GM18508 (cell line): ENCODE measurements at regions not wholly inside any gene's neighbourhood (a gene's known extent, or its start where the extent isn't known, plus 50 kb on each side); places are given as distances from the start of the nearest gene placed in this dataset.

ENCODE experiments used
- ATAC-seq: cut with Tn5 transposase; IDR thresholded peaks from one replicate; pipeline ENCODE4 v1.9.1; 2021; ENCODE audit warnings: moderate number of reproducible peaks; ENCODE audit not compliant: insufficient read depth, unreplicated experiment

DNA sequence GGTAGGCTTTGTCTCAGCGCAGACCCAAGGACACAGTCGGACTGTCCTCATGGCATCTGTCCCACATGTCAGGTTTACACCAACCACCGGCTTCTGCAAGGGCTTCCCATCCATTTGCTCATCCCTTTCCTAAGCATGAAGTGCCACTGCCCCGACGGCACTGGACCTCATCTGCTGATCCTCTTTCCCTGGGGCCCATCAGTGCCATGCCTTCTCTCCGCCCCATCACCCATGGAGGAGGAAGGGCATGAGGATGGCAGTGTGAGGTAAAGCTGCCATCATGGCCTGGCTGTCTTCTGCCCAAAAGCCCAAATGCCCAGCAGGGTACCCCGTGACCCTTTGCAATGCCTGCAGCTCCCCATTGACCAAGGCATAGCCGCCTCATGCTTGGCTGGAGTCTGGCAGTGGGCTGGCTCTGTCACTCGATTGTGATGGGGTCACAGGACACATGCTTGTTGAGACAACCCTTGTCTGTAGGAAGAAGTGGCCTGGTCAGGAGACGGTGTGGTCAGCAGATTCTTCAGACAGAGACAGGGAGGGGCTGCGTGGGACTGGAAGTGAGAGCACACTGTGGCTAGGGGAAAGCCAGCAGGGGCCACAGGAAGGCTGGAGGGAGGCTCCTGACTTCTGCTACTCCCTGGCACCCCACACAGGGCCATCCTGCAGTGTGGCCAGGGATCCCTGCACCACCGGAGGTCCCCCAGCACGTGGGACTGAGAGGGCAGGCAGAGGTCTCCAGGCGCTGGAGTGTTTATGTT, 493.7 kb upstream of the HS6ST1 start:
- no peak for ATAC-seq

DNA sequence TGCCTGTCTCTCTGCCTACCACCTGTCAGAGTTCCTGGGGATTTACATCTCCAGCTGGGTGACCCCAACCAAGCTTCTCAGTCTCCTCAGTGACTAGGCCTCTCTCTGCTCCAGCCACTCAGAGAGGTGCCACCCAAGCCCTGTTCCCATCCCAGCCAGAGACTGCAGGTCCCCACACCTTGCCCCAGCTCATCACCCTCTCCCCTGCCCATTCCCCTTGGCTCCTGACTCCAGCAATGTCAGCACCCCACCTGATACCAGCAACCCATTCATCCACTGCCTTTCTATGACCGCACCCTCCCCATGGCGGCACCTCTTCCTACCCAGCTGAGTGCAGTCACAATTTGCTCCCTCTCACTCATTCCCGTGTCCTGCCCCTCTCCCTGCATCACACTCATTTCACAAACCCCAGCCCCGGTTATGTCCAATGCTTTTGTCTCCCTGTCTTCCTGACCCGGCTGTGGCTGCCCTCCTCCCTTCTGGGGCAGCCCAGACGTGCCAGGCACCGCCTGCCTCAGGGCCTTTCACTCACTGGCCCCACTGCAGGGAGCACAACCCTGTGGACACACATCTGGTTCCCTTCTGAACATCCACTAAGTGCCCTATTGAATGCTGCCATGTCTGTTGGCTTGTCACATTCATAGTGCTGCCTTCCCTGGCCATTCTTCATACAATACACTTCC, 494.8 kb upstream of the HS6ST1 start:
- no peak for ATAC-seq

DNA sequence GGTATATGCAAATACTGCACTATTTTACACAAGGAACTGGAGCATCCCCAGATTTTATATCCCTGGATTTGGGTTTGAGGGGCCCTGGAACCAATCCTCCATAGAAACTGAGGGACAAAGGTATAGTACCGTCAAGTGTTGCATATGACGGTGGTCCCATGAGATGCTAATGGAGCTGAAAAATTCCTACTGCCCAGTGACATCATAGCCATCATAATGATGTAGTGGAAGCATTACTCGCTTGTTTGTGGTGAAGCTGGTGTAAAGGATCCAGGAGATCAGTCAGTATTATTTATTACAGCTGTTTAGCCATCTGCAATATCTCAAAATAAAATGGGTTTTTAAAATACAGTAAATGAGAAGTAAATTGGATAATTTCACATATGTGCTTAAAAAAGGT, 496.6 kb upstream of the HS6ST1 start:
- ATAC-seq = no peak

DNA sequence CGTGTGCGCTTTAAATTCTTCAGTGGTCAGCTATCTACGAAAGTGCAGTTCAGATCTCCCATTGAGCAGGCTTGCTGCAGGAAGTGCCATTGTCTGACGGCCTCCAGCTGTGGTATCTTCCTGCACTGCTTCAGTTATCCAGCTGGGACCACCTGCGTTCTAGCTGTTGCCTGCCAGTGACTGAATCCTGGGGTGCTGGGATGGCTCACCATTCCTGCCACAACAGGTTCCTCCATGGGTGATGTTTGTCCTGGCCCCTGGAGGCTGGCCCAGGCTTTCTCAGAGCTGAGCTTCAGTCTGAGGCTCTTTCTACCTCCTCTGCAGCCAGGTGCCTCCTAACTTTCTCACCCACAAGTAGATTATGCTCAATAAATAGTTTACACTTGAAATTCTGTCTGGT, 498.5 kb upstream of the HS6ST1 start:
- ATAC-seq = no peak

DNA sequence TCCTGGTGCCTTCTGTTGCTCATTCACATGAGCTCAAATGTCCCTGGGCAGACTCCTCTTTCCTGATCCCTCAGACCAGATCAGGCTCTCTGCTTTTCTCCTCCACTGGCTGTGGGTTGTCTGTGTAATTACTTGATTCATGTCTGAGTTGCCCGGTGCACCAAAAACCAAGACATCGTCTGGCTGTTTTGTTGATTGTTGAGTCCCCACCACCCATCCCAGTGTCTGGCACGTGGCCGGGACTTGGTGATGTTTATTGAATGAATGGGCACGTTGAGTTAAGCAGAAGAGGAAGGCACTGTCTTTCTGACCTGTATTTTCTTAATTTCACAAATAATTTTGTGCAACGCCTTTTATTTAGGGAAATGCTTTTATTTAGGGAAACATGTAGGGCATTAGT, 499.1 kb upstream of the HS6ST1 start:
- no peak for ATAC-seq

DNA sequence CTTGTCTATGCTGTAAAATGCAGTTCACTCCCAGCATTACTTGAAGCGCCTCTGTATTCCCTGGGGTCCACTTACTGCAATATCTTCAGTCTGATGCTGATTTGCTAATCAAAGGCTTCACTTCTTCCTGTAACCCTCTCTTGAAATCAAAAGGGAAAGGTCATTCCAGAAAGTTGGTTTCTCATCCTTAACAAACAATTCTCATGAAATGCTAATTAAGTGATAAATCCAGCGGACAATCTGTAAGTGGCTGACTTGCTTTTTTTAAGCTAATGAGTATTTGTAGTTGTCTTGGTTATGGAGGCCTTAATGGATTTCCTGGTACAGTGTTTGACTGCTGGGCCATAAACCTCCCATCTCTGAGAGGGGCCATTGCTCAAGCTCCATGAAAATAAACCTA, 499.6 kb upstream of the HS6ST1 start:
- ATAC-seq = no peak

DNA sequence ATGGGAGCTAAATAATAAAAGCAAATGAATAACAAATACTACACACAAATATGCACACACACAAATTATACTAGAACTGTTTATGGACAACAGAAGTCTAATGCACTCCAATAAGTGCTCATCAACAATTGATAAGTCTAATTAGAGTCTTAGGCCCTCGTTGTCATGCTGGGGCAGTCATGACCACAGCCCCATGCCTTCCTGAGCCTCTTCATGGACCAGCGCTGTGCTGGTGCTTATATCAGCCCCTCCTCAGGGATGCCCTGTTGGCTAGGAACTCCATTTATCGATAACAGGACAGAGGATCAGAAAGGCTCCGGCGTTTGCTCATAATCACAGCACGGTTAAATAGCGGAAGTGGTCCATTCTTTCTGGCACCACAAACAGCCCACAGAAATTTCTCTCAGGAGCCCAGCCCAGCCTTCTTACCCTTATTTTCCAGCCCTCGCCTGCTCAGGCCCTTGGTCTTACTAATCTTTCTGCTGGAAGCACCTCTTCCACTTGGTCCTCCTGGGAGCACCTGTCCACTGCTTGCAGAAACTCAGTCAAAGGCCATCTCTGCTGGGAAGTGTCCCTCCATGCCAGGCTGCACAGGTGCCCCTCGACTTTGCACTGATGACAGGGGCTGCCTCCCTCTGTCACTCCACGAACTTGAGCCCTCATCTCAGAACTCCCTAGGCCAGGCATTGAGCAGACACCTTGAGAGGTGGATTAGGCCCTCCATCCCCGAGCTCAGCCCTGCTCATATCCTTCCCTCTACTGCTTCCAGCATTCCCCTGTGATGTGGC, 500.2 kb upstream of the HS6ST1 start:
- ATAC-seq = no peak

DNA sequence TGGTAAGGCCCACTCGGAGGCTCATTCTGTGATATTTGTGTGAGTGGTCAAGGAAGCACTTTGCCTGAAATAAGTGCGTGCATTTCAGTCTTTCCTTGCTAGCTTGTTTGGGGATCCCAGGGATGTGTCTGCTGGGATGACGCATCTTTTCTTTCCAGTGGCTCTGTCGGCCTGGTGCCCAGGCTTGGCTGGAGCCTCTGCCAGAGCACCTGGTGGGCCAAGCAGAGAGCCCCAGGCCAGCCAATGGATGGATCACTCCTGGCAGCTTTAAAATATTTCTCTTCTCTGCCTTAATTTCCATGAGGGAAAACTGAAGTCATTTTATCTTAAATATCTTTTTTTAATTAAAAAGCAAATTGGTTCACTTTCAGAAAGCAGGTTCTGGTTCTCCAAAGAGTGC, 501.8 kb upstream of the HS6ST1 start:
- ATAC-seq = no peak

DNA sequence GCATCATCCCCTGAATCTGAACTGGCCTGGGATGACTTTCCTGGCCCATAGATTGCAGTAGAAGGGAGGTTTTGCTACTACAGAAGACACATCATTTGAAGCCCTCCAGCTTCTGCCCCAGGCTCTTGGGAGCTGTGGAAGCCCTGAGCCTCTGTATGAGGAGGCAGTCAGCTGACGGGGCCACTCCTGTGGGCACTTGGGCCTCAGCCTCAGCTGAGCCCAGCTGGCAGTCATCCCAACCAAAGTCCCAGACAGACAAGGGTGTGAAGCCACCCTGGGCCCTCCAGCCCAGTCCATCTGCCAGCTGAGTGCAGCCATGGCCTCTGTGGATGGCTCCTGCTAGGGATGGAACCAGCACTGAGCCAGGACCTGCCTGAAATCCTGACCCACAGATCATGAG, 502.3 kb upstream of the HS6ST1 start:
- ATAC-seq = no peak

DNA sequence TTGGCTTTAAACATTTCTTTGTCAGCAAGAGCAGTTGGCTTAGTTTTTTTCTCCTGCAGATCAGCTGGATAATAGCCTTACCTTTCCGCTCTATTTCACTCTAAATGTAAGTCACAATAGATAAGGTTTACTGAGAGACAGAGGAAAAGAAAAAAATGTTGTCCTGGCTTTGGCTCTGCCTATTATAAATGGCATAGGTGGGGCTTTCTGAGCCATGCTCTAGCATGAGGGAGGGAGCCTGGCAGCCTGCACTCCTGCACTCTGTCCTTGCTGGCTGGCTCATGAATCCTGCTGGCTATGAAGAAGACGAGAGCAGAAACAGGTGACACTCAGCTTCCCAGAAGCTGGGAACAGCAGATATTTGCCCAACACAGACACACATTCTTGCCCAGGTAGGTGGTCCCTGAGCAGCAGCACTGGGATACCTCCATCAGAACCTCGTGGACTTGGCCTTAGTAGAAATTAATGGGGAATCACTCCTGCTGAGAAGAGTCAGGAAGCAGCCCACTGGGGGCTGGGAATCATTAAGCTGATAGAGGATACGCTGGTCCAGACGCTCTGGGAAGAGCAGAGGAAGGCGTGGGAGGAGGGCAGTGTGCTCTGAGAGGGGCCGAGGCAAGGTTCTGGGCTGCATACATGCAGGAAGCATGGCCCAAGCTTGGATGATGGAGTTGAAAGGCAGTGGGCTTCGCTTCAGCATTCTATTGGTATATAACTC, 514.4 kb upstream of the HS6ST1 start:
- no peak for ATAC-seq

DNA sequence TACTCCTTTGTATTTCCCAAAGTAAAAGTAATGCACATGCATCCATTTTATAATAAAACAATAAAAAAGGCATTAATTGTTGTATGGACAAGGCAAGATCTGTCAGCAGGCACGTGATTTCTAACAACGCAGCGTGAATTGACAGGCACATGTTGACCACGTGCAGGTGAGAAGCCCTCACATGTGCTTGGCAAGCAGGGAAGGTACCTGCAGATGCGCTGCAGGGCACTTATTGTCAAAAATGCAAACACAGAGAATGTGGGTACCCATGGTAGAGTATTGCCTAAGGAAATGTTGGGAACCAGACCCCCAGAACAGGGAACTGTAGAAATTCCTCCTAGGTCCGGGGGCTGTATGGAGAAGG, 515.0 kb upstream of the HS6ST1 start:
- ATAC-seq = no peak

DNA sequence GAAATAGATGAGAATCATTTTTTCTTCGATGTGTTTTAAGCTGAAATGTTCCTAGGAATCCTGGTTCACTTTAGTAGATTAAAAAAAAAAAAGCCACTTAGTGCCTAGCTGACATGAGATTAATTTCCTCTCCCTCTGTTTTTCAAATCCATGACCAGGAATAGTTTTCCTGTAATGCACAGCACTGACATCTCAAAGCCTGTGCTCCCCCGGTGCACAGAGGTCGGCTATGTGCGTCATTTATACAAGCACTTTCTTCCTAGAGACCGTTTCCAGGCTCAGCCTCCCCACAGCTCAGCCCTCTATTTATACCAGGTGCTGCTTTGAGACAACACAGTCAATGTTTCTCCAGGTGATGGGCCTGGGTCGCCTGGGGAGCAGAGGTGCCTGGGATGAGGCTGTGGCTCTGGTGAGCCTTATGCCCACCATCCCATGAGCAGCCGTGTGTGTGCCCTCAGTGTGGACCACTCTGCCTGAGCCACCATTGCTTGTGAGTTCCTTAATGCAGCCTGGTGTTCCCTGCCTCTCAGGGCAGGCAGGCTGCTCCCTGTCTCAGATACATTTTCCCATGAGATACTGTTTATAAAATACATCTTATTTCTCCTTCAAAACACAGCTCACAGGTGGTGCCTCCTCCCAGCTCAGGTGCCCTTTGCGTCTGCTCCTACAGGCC, 515.7 kb upstream of the HS6ST1 start:
- no peak for ATAC-seq

DNA sequence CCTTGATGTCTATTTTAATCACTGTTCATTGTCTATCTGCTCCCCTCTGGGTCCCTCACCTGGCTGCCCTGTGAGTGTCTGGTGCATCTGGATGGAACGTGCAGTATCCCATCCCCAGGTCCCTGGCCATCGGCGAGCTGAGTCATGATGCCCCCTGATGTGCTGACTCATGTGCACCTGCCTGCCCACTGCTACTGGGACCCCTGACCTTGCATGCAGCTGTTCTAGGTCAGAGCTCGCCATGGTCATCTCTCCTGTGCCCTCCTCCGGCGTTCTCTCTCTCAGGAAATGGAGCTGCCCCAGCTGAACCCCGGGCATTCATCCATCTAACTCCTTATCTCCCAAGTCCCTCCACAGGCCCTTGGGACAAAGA, 516.2 kb upstream of the HS6ST1 start:
- ATAC-seq = no peak

DNA sequence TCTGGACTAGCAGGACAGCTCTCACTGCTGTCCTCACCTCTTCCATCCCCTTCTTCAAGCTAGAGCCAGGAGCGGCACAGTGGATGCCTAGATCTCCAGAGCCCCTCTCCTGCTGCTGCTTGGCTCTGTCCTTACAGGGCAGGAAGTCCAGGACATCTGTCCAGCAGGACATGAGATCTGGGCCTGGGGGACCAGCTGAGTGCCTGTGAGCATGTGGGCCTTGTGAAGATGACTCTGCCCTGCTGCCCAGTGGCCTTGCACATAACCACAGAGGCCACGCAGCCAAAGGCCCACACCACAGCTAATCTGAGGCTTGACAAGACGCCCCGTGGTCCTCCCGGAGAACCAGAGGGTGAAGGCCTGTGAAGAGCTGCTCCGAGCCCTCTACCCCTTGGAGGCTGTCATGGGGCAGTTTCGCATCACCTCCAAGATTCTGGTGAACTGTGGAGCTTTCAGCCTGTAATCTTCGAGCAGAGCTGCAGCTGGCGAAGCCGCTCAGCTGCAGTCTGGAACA, 516.7 kb upstream of the HS6ST1 start:
- no peak for ATAC-seq

DNA sequence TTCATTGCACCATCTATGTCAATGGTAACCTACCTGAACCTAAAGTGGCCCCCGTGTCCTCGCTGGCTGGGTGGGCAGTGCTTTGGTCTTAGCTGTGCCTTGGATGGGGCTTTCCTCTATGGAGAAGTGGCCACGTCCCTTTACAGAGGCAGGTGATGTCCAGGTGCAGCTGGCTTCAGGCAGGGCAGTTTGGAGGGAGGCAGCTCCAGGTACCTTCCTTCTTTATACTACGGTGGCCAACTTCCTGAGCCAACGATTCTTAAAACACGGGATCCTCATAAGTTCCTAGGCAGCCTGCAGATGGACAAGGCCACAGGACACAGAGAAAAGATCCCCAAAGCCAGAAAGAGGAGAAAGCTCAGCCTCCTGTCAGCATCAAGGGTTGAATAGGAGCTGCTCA, 517.3 kb upstream of the HS6ST1 start:
- no peak for ATAC-seq

DNA sequence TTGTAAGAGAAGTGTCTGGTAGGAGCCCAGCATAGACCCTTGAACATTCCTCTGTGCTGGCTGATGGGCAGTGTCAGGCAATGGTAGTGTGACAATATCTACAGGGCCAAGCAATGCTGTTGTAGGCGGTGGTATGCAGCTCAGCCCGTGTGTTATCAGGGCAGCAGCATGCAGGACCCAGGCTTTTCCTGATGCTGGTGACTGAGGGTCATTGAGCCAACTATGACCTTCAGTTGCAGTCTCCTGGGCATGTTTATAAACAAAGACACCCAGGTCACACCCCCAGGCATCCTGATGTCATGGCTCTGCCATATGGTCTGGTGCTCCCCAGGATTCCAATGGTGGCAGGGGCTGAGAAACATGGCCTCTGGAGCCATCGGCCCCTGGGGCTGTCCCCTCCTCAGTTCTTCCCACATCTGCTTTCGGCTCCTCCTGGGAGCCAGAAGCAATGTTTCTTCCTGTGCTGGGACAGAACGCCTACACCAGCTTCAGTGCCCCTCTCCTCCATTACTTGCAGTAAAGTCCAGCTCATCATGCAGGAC, 518.0 kb upstream of the HS6ST1 start:
- no peak for ATAC-seq

DNA sequence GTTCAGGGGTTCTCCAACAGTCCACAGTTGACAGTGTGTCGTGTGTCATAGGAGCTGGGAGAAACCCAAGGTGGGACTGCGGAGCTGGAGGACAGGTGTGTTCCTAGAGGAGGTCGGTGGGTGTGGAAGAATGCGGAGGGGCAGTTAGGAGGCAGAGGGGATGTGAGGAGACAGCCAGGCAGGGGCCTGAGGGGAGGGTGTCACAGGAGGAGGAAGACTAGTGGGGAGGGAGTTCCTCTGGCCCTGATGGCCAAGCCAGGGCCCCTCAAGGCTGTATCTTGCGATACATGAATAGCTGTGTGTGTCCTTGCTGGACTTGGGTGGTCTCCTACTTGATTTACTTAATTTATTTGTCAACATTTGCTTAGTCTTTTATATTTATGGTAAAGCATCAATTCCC, 519.6 kb upstream of the HS6ST1 start:
- ATAC-seq = no peak

DNA sequence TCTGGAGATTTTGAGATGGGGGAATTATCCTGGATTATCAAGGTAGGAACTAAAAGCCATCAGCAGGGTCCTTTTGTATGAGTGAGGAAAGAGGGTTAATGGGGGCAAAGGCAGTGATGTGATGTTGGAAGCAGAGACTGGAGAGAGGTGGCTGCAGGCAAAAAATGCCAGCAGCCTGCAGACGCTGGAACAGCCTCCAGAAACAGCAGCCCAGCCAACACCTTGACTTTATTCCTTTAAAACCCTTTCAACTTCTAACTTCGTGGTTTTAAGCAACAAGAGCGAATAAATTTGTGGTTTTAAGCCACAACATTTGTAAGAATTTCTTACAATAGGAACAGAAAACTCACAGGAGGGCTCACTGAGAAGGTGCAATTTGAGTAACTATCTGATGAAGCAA, 523.1 kb upstream of the HS6ST1 start:
- ATAC-seq = no peak

DNA sequence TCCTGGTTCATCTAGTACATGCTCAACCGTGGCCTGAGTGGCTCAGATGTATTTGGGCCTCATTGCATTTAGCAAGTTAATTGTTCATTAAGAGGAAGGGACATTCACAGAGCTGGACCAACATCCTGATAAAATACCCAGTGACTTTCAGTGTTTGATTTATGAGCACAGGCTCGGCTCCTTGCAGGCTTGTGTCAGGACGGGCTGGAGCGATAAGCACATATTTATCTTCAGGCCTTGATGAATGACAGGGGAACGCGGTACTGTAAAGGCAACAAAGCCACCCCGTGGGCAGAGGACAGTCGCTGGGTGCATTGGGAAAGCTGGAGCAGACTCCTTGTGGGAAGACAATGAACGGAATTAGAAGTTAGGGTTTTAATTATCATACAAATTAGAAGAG, 548.6 kb upstream of the HS6ST1 start:
- no peak for ATAC-seq
